B cell (primary cell): ENCODE measurements at regions not wholly inside any gene's neighbourhood (a gene's known extent, or its start where the extent isn't known, plus 50 kb on each side); places are given as distances from the start of the nearest gene placed in this dataset.

Source experiments
- ATAC-seq: fragments of 200-7000 bp; cut with Tn5 transposase; one replicate; pipeline ENCODE4 v1.10.0; 2021; ENCODE audit warnings: low read depth, mild to moderate bottlenecking, moderate number of reproducible peaks, moderate library complexity
- CTCF ChIA-PET: fragments of 350-600 bp; sonication (Branson Sonifier 250); formaldehyde crosslinking; loops from one replicate; lab custom pipeline; 2021; ENCODE audit warnings: antibody characterized with exemption, inconsistent platforms; lab: Charles Lee
- POLR2A ChIA-PET: fragments of 350-600 bp; sonication (Branson Sonifier 250); formaldehyde crosslinking; loops from one replicate; lab custom pipeline; 2021; ENCODE audit warnings: antibody characterized with exemption; lab: Charles Lee
- DNase-seq: peaks from one replicate; pipeline ENCODE4 v3.0.0; 2013
- H2AFZ ChIP-seq: 2 replicates; pipeline ENCODE4 v1.6.1; 2012; ENCODE audit warnings: mild to moderate bottlenecking, low read depth, low read length; ENCODE audit not compliant: insufficient read depth, poor library complexity, severe bottlenecking
- H3K27ac ChIP-seq, 2 donors: 1 replicate in 1 of 2; 2 replicates in 1 of 2; pipeline ENCODE4 v1.5.1; 2012 to 2013; ENCODE audit warnings: low read length in 2 of 2, mild to moderate bottlenecking in 2 of 2, moderate library complexity in 1 of 2
- H3K27me3 ChIP-seq, 4 experiments: fragments of 200-600 bp in 1 of 4; sonication (generic) in 1 of 4; replicated peaks in 1 of 4; 1 replicate in 2 of 4; 2 replicates in 2 of 4; pipeline versions ENCODE4 v1.6.1 to v1.7.0; 2013 to 2016; ENCODE audit warnings: low read length in 3 of 4, mild to moderate bottlenecking in 2 of 4, mixed read lengths in 1 of 4, moderate library complexity in 1 of 4; ENCODE audit not compliant: insufficient read depth in 4 of 4, control insufficient read depth in 3 of 4; ENCODE audit errors: control extremely low read depth in 1 of 4
- H3K36me3 ChIP-seq, 2 experiments: replicated peaks in 1 of 2; 1 replicate in 1 of 2; 2 replicates in 1 of 2; pipeline versions ENCODE4 v1.6.1 to v1.7.1; 2013; ENCODE audit warnings: low read length in 1 of 2; ENCODE audit not compliant: insufficient read depth in 2 of 2, control insufficient read depth in 1 of 2; ENCODE audit errors: control extremely low read depth in 1 of 2, extremely low read depth in 1 of 2
- H3K4me1 ChIP-seq, 2 donors: fragments of 200-600 bp in 1 of 2; sonication (generic) in 1 of 2; 1 replicate in 1 of 2; 2 replicates in 1 of 2; pipeline versions ENCODE4 v1.5.1 to v1.6.1; 2013 to 2017; ENCODE audit warnings: low read length in 2 of 2; ENCODE audit not compliant: control insufficient read depth in 2 of 2, insufficient read depth in 2 of 2
- H3K4me2 ChIP-seq: replicated peaks from 2 replicates; pipeline ENCODE3; 2012; ENCODE audit warnings: mild to moderate bottlenecking, low read depth, low read length; ENCODE audit not compliant: poor library complexity, severe bottlenecking
- H3K4me3 ChIP-seq, 5 experiments: fragments of 200-600 bp in 1 of 5; sonication (generic) in 1 of 5; 1 replicate in 3 of 5; 2 replicates in 2 of 5; pipeline versions ENCODE4 v1.5.1 to v1.7.0; 2011 to 2016; ENCODE audit warnings: low read length in 4 of 5, mild to moderate bottlenecking in 4 of 5, low read depth in 2 of 5, control low read depth in 1 of 5, moderate library complexity in 1 of 5; ENCODE audit not compliant: insufficient read depth in 1 of 5; ENCODE audit errors: control extremely low read depth in 1 of 5, extremely low read depth in 1 of 5
- H3K79me2 ChIP-seq: fragments of 200-600 bp; sonication (generic); one replicate; pipeline ENCODE4 v1.6.0; 2016; ENCODE audit warnings: low read length; ENCODE audit not compliant: control insufficient read depth, insufficient read depth
- H3K9ac ChIP-seq: fragments of 200-600 bp; sonication (generic); 2 replicates; pipeline ENCODE4 v1.6.1; 2017; ENCODE audit warnings: mild to moderate bottlenecking, low read length, moderate library complexity
- H3K9me3 ChIP-seq, 3 donors: one replicate each; pipeline versions ENCODE4 v1.6.1 to v1.7.1; 2013; ENCODE audit warnings: low read length in 2 of 3; ENCODE audit not compliant: control insufficient read depth in 2 of 3, insufficient read depth in 1 of 3; ENCODE audit errors: control extremely low read depth in 1 of 3
- H4K20me1 ChIP-seq: 2 replicates; pipeline ENCODE4 v1.6.0; 2012; ENCODE audit warnings: mild to moderate bottlenecking, low read length; ENCODE audit not compliant: insufficient read depth, control insufficient read depth, poor library complexity, severe bottlenecking
- H3K27ac Mint-ChIP-seq: one replicate; pipeline ENCODE4 v1.8.0; 2021; ENCODE audit warnings: mixed read lengths
- H3K27me3 Mint-ChIP-seq: one replicate; pipeline ENCODE4 v1.8.0; 2021; ENCODE audit warnings: mixed read lengths
- H3K4me1 Mint-ChIP-seq: one replicate; pipeline ENCODE4 v1.8.0; 2021; ENCODE audit warnings: mixed read lengths
- H3K4me3 Mint-ChIP-seq: one replicate; pipeline ENCODE4 v1.8.0; 2021; ENCODE audit warnings: mixed read lengths
- H3K9me3 Mint-ChIP-seq: one replicate; pipeline ENCODE4 v1.8.0; 2022; ENCODE audit warnings: mixed read lengths; ENCODE audit not compliant: insufficient read depth
- CTCF ChIP-seq: fragments of 200-600 bp; IDR thresholded peaks from one replicate; pipeline ENCODE4 v1.8.0; 2022; ENCODE audit warnings: antibody characterized with exemption, mild to moderate bottlenecking
- EZH2 ChIP-seq: IDR thresholded peaks from 2 replicates; pipeline ENCODE4 v1.6.1; 2012; ENCODE audit warnings: borderline replicate concordance, low read depth, mild to moderate bottlenecking, moderate library complexity, low read length; ENCODE audit not compliant: insufficient read depth, poor library complexity, severe bottlenecking
- WGBS: methylation state at CpG from one replicate; pipeline ENCODE4 v1.1.5; 2013; ENCODE audit warnings: missing lambda C conversion rate; ENCODE audit not compliant: insufficient coverage; 5-methylcytosine and 5-hydroxymethylcytosine counted together
- intact Hi-C: fragments of 100-400 bp; cut with micrococcal nuclease; formaldehyde crosslinking; loops from one replicate; pipeline ENCODE4 v1.10.0; 2022

- H3K79me2 ChIP-seq, result no peaks in the 10 kb centered on the region
- H3K9me3 ChIP-seq, result peaks cover 0 to 3% (median 0%) of the 10 kb centered on the region in 3 donors
- Mint-ChIP-seq H3K4me1 (no peaks in the 10 kb centered on the region), H3K4me3 (no peak overlapping the region), H3K27me3 (no peaks in the 10 kb centered on the region), H3K9me3 (no peaks in the 10 kb centered on the region), H3K27ac (no peak overlapping the region)
- POLR2A ChIA-PET, result no interaction called here
- H3K4me2 ChIP-seq, result no peak overlapping the region
- WGBS, result no CpG with 5 or more reads among the region's 4 CpGs
- H4K20me1 ChIP-seq, result no peaks in the 10 kb centered on the region
- DNase-seq (no peak), ATAC-seq (no peak)
- no peak overlapping the region for H3K27ac ChIP-seq
- TF ChIP-seq CTCF (no peak), EZH2 (no peak)
- CTCF ChIA-PET, result no interaction called here
- no peak overlapping the region for H3K9ac ChIP-seq
- no peaks in the 10 kb centered on the region for H3K4me1 ChIP-seq
- no peaks in the 10 kb centered on the region for H3K27me3 ChIP-seq
- no peak overlapping the region for H2AFZ ChIP-seq
- intact Hi-C loops, result no loop called here
- no peaks in the 10 kb centered on the region for H3K36me3 ChIP-seq
- H3K4me3 ChIP-seq, result no peak overlapping the region
Observed at GRCh38 chr13:64782466-64782865, 2447.7 kb downstream of the PCDH9 start.

- H3K9me3 ChIP-seq, result no peaks in the 10 kb centered on the region
- Mint-ChIP-seq H3K27me3 (no peaks in the 10 kb centered on the region), H3K4me3 (no peak overlapping the region), H3K9me3 (no peaks in the 10 kb centered on the region), H3K27ac (no peak overlapping the region), H3K4me1 (no peaks in the 10 kb centered on the region)
- H3K79me2 ChIP-seq, result no peaks in the 10 kb centered on the region
- no peaks in the 10 kb centered on the region for H4K20me1 ChIP-seq
- DNase-seq (no peak), ATAC-seq (no peak)
- H2AFZ ChIP-seq, result no peak overlapping the region
- intact Hi-C loops, result no loop called here
- TF ChIP-seq CTCF (no peak), EZH2 (no peak)
- no peaks in the 10 kb centered on the region for H3K36me3 ChIP-seq
- H3K9ac ChIP-seq, result no peak overlapping the region
- H3K4me1 ChIP-seq, result no peaks in the 10 kb centered on the region
- no peak overlapping the region for H3K4me3 ChIP-seq
- CTCF ChIA-PET, result no interaction called here
- WGBS, result no CpG with 5 or more reads among the region's 1 CpG
- no peak overlapping the region for H3K27ac ChIP-seq
- no peak overlapping the region for H3K4me2 ChIP-seq
- H3K27me3 ChIP-seq, result no peaks in the 10 kb centered on the region
- POLR2A ChIA-PET, result no interaction called here
Observed at GRCh38 chr13:64778002-64778401, 2452.1 kb downstream of the PCDH9 start.
